Keratinocyte (primary cell): ENCODE measurements at regions not wholly inside any gene's neighbourhood (a gene's known extent, or its start where the extent isn't known, plus 50 kb on each side); places are given as distances from the start of the nearest gene placed in this dataset.
"Not testable (repeated sequence)": the region's sequence is repeated elsewhere in the genome, so short reads cannot be mapped to it uniquely, and the experiment has no call there.

Experiments used
- CTCF ChIP-seq, 3 experiments: IDR thresholded peaks in 1 of 3; conservative IDR thresholded peaks in 1 of 3; optimal IDR thresholded peaks in 1 of 3; 2 replicates in 2 of 3; 3 replicates in 1 of 3; pipeline versions ENCODE3 to v1.5.1; 2011; ENCODE audit warnings: low read length in 3 of 3, mild to moderate bottlenecking in 3 of 3, moderate library complexity in 2 of 3, control low read depth in 1 of 3, inconsistent platforms in 1 of 3; ENCODE audit not compliant: insufficient read depth in 2 of 3; ENCODE audit errors: extremely low read depth in 1 of 3
- EZH2 ChIP-seq: IDR thresholded peaks from one replicate; pipeline ENCODE4 v1.6.1; 2012; ENCODE audit warnings: inconsistent platforms, mild to moderate bottlenecking, low read length, moderate library complexity

GRCh38 chr5:34128890-34129289 lies 85.9 kb upstream of the C1QTNF3 start:
- TF ChIP-seq EZH2; CTCF (optimal IDR thresholded peaks at IDR 0.05 in 1 of 3, IDR thresholded peaks at IDR 0.05 in 1 of 3, conservative IDR thresholded peaks at IDR 0.05 in 1 of 3; ENCODE audit: extremely low read depth in 1 of 3, insufficient read depth in 2 of 3, low read length in 3 of 3): not testable (repeated sequence)
